ENCODE measurements at regions not wholly inside any gene's neighbourhood (a gene's known extent, or its start where the extent isn't known, plus 50 kb on each side); places are given as distances from the start of the nearest gene placed in this dataset.
"Not testable (repeated sequence)": the region's sequence is repeated elsewhere in the genome, so short reads cannot be mapped to it uniquely, and the experiment has no call there.

DNA sequence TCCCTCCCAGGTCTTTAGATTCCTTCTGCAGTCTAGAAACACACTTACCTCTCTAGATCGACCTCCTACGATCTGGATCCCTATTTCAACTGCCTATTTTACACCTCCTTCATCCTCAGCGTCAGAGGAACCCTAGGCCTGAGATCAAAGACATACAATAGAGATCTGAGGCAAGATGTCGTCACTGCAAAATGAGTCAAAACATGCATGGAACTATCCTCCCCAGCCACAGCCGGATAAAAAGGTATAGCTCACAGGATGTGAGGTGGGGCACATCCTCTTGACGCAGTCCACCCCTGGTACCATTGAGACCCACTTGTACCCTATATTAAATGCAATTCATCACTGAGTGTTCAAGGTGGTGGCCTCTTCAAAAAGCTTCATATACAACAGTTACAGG is 63.7 kb upstream of the DNAJC10 start:
- no peak for DNase-seq
- 84 to 90% methylated on average over 6 of the region's 6 CpGs for WGBS, 2 donors
- H3K27ac ChIP-seq = no peak overlapping the region
- no peaks in the 10 kb centered on the region for H3K36me3 ChIP-seq
- TF ChIP-seq POLR2A (IDR thresholded peaks at IDR 0.05) = no peak
- TF ChIP-seq, protein P1, sequence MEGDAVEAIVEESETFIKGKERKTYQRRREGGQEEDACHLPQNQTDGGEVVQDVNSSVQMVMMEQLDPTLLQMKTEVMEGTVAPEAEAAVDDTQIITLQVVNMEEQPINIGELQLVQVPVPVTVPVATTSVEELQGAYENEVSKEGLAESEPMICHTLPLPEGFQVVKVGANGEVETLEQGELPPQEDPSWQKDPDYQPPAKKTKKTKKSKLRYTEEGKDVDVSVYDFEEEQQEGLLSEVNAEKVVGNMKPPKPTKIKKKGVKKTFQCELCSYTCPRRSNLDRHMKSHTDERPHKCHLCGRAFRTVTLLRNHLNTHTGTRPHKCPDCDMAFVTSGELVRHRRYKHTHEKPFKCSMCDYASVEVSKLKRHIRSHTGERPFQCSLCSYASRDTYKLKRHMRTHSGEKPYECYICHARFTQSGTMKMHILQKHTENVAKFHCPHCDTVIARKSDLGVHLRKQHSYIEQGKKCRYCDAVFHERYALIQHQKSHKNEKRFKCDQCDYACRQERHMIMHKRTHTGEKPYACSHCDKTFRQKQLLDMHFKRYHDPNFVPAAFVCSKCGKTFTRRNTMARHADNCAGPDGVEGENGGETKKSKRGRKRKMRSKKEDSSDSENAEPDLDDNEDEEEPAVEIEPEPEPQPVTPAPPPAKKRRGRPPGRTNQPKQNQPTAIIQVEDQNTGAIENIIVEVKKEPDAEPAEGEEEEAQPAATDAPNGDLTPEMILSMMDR (IDR thresholded peaks at IDR 0.05) = no peak
- no peaks in the 10 kb centered on the region for H3K4me1 ChIP-seq
- no peak overlapping the region for H3K4me3 ChIP-seq
- H3K9me3 ChIP-seq = no peaks in the 10 kb centered on the region
- intact Hi-C loops (cut with DNase I) = no loop called here
- no peaks in the 10 kb centered on the region for H3K27me3 ChIP-seq

DNA sequence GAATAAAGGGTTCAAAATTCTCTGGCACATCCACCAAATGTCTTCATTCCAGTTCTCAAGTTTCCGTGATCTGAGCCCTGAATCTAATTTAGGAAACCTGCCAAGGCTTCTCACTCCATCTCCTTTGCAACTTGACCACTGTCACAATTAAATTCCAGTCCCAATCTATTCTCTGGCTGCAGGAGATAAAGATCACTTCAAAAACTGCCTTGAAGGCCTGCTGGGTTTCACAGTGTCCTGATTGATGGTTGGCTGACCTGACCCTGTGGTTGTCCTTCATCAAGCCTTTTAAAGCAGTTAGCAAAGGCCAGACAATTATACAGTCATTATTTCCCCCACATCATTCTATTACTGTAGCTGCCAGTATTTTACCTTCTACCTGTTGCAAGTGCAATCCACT is 60.3 kb upstream of the DNAJC10 start:
- H3K27me3 ChIP-seq = no peaks in the 10 kb centered on the region
- no peaks in the 10 kb centered on the region for H3K4me1 ChIP-seq
- no peak for DNase-seq
- no peaks in the 10 kb centered on the region for H3K9me3 ChIP-seq
- no peak overlapping the region for H3K27ac ChIP-seq
- TF ChIP-seq POLR2AphosphoS5 (IDR thresholded peaks at IDR 0.05) = no peak
- TF ChIP-seq EP300 (IDR thresholded peaks at IDR 0.05) = no peak
- TF ChIP-seq, protein P1 (IDR thresholded peaks at IDR 0.05) = no peak
- no peak for TF ChIP-seq POLR2A (IDR thresholded peaks at IDR 0.05)
- WGBS, 2 donors = 78 to 82% methylated on average over 1 of the region's 1 CpG
- H3K4me3 ChIP-seq = no peak overlapping the region
- intact Hi-C loops (cut with DNase I) = no loop called here
- no peaks in the 10 kb centered on the region for H3K36me3 ChIP-seq

DNA sequence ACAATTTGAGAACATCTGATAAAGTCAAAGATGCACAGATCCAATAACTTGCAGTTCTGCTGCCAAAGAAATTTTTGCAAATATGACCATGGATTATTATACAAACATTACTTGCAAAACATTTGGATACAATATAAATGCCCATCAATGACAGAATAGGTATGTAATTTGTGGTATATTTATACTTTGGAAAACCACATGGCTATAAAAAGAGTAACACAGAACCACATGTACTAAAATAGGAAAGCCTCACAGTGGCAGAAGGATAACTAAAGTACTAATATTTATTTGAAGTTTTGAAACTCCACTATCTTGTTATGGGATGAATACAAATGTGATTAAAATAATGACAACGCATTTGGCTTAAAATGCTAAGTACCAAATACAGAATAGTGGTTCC is 51.8 kb upstream of the DNAJC10 start:
- TF ChIP-seq, protein P1 (IDR thresholded peaks at IDR 0.05) = no peak
- TF ChIP-seq EP300 (IDR thresholded peaks at IDR 0.05) = no peak
- TF ChIP-seq POLR2A (IDR thresholded peaks at IDR 0.05) = no peak
- no peak for TF ChIP-seq POLR2AphosphoS5 (IDR thresholded peaks at IDR 0.05)
- WGBS, 2 donors = 68 to 82% methylated on average over 1 of the region's 1 CpG
- Histone ChIP-seq H3K36me3 (no peaks in the 10 kb centered on the region), H3K27ac (no peak overlapping the region), H3K4me1 (peaks cover 0 to 7% (median 0%) of the 10 kb centered on the region in 4 donors), H3K4me3 (no peak overlapping the region), H3K27me3 (no peaks in the 10 kb centered on the region), H3K9me3 (no peaks in the 10 kb centered on the region)
- DNase-seq = no peak
- intact Hi-C loops (cut with DNase I) = no loop called here

DNA sequence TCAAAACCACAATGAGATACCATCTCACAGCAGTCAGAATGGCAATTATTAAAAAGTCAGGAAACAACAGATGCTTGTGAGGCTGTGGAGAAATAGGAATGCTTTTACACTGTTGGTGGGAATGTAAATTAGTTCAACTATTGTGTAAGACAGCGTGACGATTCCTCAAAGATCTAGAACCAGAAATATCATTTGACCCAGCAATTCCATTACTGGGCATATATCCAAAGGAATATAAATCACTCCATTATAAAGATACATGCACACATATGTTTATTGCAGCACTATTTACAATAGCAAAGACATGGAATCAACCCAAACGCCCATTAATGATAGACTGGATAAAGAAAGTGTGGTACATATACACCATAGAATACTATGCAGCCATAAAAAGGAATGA is 50.6 kb upstream of the DNAJC10 start:
- H3K27me3 ChIP-seq; H3K9me3 ChIP-seq; DNase-seq; H3K4me3 ChIP-seq; intact Hi-C loops (cut with DNase I); H3K27ac ChIP-seq; H3K36me3 ChIP-seq; H3K4me1 ChIP-seq: not testable (repeated sequence)
- WGBS, 2 donors = 74 to 78% methylated on average over 3 of the region's 3 CpGs

All from sigmoid colon (tissue), 6 donors.